GM21786 (cell line): ENCODE measurements at regions not wholly inside any gene's neighbourhood (a gene's known extent, or its start where the extent isn't known, plus 50 kb on each side); places are given as distances from the start of the nearest gene placed in this dataset.

Experiments used
- ATAC-seq: cut with Tn5 transposase; IDR thresholded peaks from one replicate; pipeline ENCODE4 v1.9.1; 2021; ENCODE audit not compliant: unreplicated experiment

GRCh38 chr20:60125513-60125912 lies 167.3 kb downstream of the CDH26 start:
- no peak for ATAC-seq

GRCh38 chr20:60126975-60127374 lies 168.8 kb downstream of the CDH26 start:
- ATAC-seq, result no peak

GRCh38 chr20:60131375-60131774 lies 173.2 kb downstream of the CDH26 start:
- ATAC-seq, result no peak

- ATAC-seq, result no peak
Observed at GRCh38 chr20:60132162-60132826, 174.1 kb downstream of the CDH26 start.

- no peak for ATAC-seq
Observed at GRCh38 chr20:60132827-60133670, 174.8 kb downstream of the CDH26 start.

GRCh38 chr20:60135276-60135675 lies 177.1 kb downstream of the CDH26 start:
- no peak for ATAC-seq

- ATAC-seq, result no peak
Observed at GRCh38 chr20:60136645-60137401, 178.6 kb downstream of the CDH26 start.

- ATAC-seq, result no peak
Observed at GRCh38 chr20:60137657-60138245, 179.5 kb downstream of the CDH26 start.

- no peak for ATAC-seq
Observed at GRCh38 chr20:60138256-60139220, 180.3 kb downstream of the CDH26 start.

GRCh38 chr20:60139663-60140446 lies 181.6 kb downstream of the CDH26 start:
- ATAC-seq, result no peak

GRCh38 chr20:60142587-60142986 lies 184.4 kb downstream of the CDH26 start:
- ATAC-seq, result no peak

- no peak for ATAC-seq
Observed at GRCh38 chr20:60143261-60143842, 185.1 kb downstream of the CDH26 start.

- no peak for ATAC-seq
Observed at GRCh38 chr20:60144404-60144803, 186.2 kb downstream of the CDH26 start.

- no peak for ATAC-seq
Observed at GRCh38 chr20:60144974-60145527, 186.8 kb downstream of the CDH26 start.

- ATAC-seq, result no peak
Observed at GRCh38 chr20:60147004-60147403, 188.8 kb downstream of the CDH26 start.

GRCh38 chr20:60148885-60149284 lies 190.7 kb downstream of the CDH26 start:
- ATAC-seq, result no peak

- no peak for ATAC-seq
Observed at GRCh38 chr20:60152792-60153191, 194.6 kb downstream of the CDH26 start.

- no peak for ATAC-seq
Observed at GRCh38 chr20:60160451-60161145, 202.4 kb downstream of the CDH26 start.
